Testis (tissue), 2 donors: ENCODE measurements at regions not wholly inside any gene's neighbourhood (a gene's known extent, or its start where the extent isn't known, plus 50 kb on each side); places are given as distances from the start of the nearest gene placed in this dataset.

Source experiments
- POLR2A ChIP-seq: fragments of 450-650 bp; IDR thresholded peaks from one replicate; pipeline ENCODE4 v1.6.1; 2017; ENCODE audit warnings: antibody characterized with exemption, mild to moderate bottlenecking, moderate library complexity
- TF ChIP-seq, protein P1 (sequence below), 3 experiments: fragments of 450-650 bp in 2 of 3; fragments of 200-600 bp in 1 of 3; sonication (generic) in 1 of 3; IDR thresholded peaks; one replicate each; pipeline ENCODE4 v1.5.1; 2016 to 2019; ENCODE audit warnings: antibody characterized with exemption in 3 of 3, mild to moderate bottlenecking in 2 of 3, moderate library complexity in 1 of 3

DNA sequence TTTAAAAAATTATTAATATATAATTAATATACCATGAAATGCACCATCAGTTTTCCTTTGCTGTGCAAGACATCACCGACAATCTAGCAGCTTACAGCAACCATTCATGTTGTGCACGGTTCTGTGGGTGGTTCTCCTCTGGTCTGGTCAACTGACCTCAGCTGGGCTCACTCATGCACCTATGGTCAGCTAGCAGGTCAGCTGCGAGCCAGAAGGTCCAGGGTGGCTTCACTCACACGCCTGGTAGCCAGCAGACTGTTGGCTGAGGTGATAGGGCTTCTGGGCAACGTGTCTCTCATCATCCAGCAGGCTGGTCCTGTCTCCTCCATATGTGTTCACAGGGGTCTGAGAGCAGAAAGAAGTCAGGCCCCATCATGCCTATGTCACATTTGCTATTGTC lies 210.4 kb downstream of the KIF26A start:
- TF ChIP-seq, protein P1, sequence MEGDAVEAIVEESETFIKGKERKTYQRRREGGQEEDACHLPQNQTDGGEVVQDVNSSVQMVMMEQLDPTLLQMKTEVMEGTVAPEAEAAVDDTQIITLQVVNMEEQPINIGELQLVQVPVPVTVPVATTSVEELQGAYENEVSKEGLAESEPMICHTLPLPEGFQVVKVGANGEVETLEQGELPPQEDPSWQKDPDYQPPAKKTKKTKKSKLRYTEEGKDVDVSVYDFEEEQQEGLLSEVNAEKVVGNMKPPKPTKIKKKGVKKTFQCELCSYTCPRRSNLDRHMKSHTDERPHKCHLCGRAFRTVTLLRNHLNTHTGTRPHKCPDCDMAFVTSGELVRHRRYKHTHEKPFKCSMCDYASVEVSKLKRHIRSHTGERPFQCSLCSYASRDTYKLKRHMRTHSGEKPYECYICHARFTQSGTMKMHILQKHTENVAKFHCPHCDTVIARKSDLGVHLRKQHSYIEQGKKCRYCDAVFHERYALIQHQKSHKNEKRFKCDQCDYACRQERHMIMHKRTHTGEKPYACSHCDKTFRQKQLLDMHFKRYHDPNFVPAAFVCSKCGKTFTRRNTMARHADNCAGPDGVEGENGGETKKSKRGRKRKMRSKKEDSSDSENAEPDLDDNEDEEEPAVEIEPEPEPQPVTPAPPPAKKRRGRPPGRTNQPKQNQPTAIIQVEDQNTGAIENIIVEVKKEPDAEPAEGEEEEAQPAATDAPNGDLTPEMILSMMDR (IDR thresholded peaks at IDR 0.05), result no peak
- TF ChIP-seq POLR2A, result no peak
